ENCODE measurements at regions not wholly inside any gene's neighbourhood (a gene's known extent, or its start where the extent isn't known, plus 50 kb on each side); places are given as distances from the start of the nearest gene placed in this dataset.

DNA sequence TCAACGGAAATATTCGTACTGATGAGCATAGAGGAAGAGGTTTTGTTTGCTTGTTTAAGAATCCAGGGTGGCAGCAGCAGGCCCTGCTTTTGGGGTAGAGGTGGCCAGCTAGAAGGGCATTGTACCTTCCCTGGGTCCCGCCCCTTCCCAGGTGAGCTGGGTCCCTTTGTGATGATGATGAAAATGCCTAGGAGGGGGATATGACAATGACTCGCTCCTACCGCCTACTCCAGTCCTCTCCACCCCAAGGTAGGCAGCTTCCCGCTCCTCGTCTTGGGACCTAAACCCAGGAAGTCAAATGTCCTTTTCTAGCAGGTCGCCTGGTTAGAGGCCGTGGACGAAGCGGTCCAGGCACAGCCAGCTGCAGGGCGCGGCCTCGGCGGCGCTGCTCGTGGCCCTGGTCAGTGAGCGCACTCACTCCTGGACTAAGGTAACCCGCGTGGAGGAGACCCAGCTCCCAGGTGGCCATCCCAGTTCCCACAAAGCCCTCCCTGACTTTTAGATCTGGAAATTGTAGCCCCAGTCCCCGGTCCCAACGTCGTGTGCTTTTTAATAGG lies 141.4 kb downstream of the LSMEM1 start:
- TF ChIP-seq, protein P1, sequence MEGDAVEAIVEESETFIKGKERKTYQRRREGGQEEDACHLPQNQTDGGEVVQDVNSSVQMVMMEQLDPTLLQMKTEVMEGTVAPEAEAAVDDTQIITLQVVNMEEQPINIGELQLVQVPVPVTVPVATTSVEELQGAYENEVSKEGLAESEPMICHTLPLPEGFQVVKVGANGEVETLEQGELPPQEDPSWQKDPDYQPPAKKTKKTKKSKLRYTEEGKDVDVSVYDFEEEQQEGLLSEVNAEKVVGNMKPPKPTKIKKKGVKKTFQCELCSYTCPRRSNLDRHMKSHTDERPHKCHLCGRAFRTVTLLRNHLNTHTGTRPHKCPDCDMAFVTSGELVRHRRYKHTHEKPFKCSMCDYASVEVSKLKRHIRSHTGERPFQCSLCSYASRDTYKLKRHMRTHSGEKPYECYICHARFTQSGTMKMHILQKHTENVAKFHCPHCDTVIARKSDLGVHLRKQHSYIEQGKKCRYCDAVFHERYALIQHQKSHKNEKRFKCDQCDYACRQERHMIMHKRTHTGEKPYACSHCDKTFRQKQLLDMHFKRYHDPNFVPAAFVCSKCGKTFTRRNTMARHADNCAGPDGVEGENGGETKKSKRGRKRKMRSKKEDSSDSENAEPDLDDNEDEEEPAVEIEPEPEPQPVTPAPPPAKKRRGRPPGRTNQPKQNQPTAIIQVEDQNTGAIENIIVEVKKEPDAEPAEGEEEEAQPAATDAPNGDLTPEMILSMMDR (conservative IDR thresholded peaks at IDR 0.05; ENCODE audit: low read length) = no peak
- no peak for DNase-seq (ENCODE audit: low read depth)

DNA sequence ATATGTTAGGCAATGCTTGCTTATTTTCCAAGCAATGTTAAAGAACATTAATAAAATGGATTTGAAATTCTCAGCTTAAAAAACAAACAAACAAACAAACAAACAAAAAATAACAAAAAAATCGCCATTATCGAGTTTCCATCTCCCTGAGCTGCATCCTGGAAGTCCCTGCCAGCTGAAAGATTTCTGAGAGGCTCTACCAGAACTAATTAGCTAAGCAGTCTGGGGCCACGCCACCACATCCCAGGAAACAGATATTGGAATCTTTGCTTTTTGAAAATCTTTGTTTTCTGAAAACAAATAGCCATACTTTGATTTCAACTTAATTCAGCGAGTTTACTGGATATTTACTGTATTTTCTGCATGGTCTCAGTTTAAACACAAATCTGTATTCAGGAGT lies 143.6 kb downstream of the LSMEM1 start:
- H3K4me3 ChIP-seq (ENCODE audit: low read length) = no peak overlapping the region
- DNase-seq (ENCODE audit: low read depth) = no peak
- TF ChIP-seq, protein P1 (conservative IDR thresholded peaks at IDR 0.05; ENCODE audit: low read length) = no peak

More for the DNA sequence above, 141.4 kb downstream of the LSMEM1 start:
- H3K4me3 ChIP-seq (ENCODE audit: low read length) = no peak overlapping the region

DNA sequence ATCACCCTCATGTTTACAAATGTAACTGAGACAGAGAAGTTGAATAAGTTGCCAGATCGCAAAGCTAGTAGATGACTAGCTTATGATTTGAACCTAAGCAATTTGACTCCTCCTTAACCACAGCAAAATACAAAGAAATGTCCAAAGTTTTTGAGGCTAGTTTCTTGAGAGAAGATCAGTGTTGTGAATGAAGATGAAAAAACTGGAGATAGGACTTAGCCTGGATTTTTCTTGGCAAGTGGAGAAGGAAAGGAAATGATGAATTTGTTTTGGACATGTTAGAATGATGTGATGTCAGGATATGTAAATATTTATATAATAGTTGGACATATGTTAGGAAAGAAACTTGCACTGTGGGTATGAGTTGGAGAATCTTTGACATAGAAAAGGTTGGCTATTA lies 149.8 kb downstream of the LSMEM1 start:
- no peak overlapping the region for H3K4me3 ChIP-seq (ENCODE audit: low read length)
- no peak for DNase-seq (ENCODE audit: low read depth)
- TF ChIP-seq, protein P1 (conservative IDR thresholded peaks at IDR 0.05; ENCODE audit: low read length) = no peak

DNA sequence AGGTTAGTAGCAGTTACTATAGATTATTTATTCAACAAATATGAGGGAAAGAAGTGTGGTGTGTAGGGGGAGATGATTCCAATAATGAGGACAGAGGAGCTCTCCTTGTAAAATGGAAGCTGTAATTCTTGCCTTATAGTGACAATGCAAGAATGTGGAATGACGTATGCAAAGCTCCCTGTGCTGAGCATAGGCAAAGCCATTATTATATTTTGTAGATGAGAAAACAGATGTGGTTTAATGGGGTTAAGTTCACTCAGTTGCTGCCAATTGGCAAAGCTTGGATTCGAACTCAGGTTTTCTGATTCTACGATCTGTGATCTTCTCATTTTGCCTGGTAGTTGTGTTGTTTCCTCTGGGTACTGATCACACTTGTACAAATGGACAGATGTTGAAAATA lies 153.3 kb downstream of the LSMEM1 start:
- TF ChIP-seq, protein P1 (conservative IDR thresholded peaks at IDR 0.05; ENCODE audit: low read length) = no peak
- DNase-seq (ENCODE audit: low read depth) = no peak
- no peak overlapping the region for H3K4me3 ChIP-seq (ENCODE audit: low read length)

DNA sequence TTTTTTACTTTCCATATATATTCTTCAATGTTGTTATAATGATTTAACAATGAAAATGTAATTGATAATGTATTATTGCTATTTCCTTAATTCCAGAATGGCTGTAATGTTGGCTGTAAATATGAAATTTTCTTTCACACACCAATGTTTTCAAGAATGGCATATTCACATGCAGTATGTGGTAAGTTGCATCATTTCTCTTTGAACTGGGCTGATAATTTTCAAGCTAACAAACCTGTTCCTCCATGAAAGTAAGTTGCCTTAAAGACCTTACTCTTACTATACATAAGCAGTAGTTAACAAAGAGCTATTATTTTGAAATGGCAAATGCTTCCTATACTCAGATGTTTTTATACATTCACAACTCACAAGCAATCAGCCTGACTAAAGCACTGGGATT lies 154.5 kb downstream of the TMEM168 start:
- no peak overlapping the region for H3K4me3 ChIP-seq (ENCODE audit: low read length)
- no peak for DNase-seq (ENCODE audit: low read depth)
- TF ChIP-seq, protein P1 (conservative IDR thresholded peaks at IDR 0.05; ENCODE audit: low read length) = no peak

DNA sequence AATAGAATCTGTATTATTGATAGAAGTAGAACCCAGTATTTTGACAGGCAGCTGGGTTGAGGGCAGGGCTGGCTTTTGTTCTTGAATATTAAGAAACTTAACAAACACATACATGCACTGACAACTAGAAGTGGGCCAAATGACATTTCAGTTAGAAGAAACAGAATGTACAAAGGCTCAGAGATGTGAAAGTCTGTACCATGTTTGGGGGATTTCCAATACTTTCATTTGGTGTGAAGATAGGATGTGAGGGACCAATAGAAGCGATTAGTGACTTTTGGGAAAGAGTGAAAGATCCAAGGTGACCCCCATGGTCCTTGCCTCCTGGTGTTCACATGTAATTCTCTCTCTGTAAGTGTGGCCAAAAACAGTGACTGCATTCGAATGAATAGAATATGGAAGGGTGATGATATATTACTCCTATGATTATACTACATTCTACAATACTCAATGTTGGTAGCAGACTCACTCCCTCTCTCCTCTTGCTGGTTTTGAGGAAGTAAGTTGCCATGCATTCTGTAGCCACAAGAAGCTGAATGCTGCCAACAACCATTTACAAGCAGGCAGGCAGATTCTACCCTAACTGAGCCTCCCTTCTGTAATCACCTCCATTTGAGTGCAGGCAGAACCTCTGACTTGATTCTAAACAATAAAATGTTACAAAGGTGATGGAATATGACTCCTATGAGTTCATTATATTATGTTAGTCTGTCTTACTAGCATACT lies 151.4 kb downstream of the TMEM168 start:
- no peak for DNase-seq (ENCODE audit: low read depth)
- no peak overlapping the region for H3K4me3 ChIP-seq (ENCODE audit: low read length)
- TF ChIP-seq, protein P1 (conservative IDR thresholded peaks at IDR 0.05; ENCODE audit: low read length) = no peak

DNA sequence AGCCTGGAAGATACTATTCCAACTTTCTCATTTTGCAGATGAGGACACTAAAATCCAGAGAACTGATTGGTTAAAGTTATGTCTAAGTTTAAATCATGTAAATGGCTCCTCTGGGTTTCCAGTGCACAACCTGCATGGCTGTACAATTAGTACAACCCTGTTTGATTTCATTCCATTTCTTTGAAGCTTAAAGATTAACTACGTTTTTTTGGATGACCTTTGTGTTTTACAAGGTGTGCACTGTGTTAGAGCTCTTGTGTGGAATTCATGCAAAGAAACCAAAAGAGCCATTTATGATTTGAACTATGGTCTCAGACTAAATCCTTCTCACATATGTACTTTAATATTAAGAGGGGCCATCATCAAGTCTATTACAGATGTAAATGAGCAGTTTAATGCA lies 149.5 kb downstream of the TMEM168 start:
- no peak overlapping the region for H3K4me3 ChIP-seq (ENCODE audit: low read length)
- TF ChIP-seq, protein P1 (conservative IDR thresholded peaks at IDR 0.05; ENCODE audit: low read length) = no peak
- no peak for DNase-seq (ENCODE audit: low read depth)
